Prostate gland (tissue), 2 donors: ENCODE measurements at regions not wholly inside any gene's neighbourhood (a gene's known extent, or its start where the extent isn't known, plus 50 kb on each side); places are given as distances from the start of the nearest gene placed in this dataset.

Experiments used
- CTCF ChIP-seq, 4 experiments: fragments of 200-600 bp in 2 of 4; fragments of 450-650 bp in 2 of 4; sonication (generic) in 2 of 4; IDR thresholded peaks; 1 replicate in 3 of 4; 2 replicates in 1 of 4; pipeline ENCODE4 v1.5.1; 2016 to 2019; ENCODE audit warnings: antibody characterized with exemption in 4 of 4, mild to moderate bottlenecking in 2 of 4, moderate library complexity in 2 of 4
- POLR2A ChIP-seq: fragments of 450-650 bp; IDR thresholded peaks from one replicate; pipeline ENCODE4 v1.6.1; 2016; ENCODE audit warnings: antibody characterized with exemption, mild to moderate bottlenecking
- POLR2AphosphoS5 ChIP-seq: sonication (generic); formaldehyde crosslinking; IDR thresholded peaks from one replicate; pipeline ENCODE4 v1.6.1; 2017; ENCODE audit warnings: antibody characterized with exemption

GRCh38 chr5:124480964-124481363 lies 265.5 kb downstream of the ZNF608 start:
- TF ChIP-seq POLR2AphosphoS5, result no peak
- TF ChIP-seq CTCF (IDR thresholded peaks at IDR 0.05), result no peak
- TF ChIP-seq POLR2A, result no peak
